PC-9 (cell line): ENCODE measurements at regions not wholly inside any gene's neighbourhood (a gene's known extent, or its start where the extent isn't known, plus 50 kb on each side); places are given as distances from the start of the nearest gene placed in this dataset.
A peak's percentile ranks its signal among the peaks of the same experiment; 100 is the strongest.

Source experiments
- BruUV-seq: library from RNA; stranded (reverse); fragments of 400-500 nt; replicated peaks from 2 replicates; lab custom pipeline; 2021; lab: Mats Ljungman, UMichigan
- CTCF ChIA-PET: fragments of 300-600 bp; sonication (Branson Sonifier 250); formaldehyde crosslinking; loops from one replicate; lab custom pipeline; 2022; ENCODE audit warnings: antibody characterized with exemption; lab: Charles Lee
- POLR2A ChIA-PET: fragments of 300-600 bp; sonication (Branson Sonifier 250); formaldehyde crosslinking; loops from one replicate; lab custom pipeline; 2022; ENCODE audit warnings: antibody characterized with exemption; ENCODE audit not compliant: unreplicated experiment; lab: Charles Lee
- DNase-seq, 2 experiments: peaks; one replicate each; pipeline versions ENCODE4 v3.0.0 to v3.0.0-alpha.2; 2015 to 2022; ENCODE audit warnings: mixed read lengths in 1 of 2
- H2AFZ ChIP-seq: fragments of 200-600 bp; sonication (generic); 2 replicates; pipeline ENCODE4 v1.8.1; 2017; ENCODE audit warnings: antibody characterized with exemption
- H3F3A ChIP-seq: fragments of 200-600 bp; sonication (generic); 2 replicates; pipeline ENCODE4 v1.8.1; 2017; ENCODE audit warnings: antibody characterized with exemption, mild to moderate bottlenecking, low read depth; ENCODE audit not compliant: insufficient read depth
- H3K27ac ChIP-seq: fragments of 200-600 bp; sonication (generic); 2 replicates; pipeline ENCODE4 v1.6.1; 2016; ENCODE audit warnings: mixed run types
- H3K27me3 ChIP-seq: fragments of 200-600 bp; sonication (generic); 2 replicates; pipeline ENCODE4 v1.6.1; 2016; ENCODE audit warnings: low read depth, mixed run types; ENCODE audit not compliant: insufficient read depth
- H3K36me3 ChIP-seq: fragments of 200-600 bp; sonication (generic); 2 replicates; pipeline ENCODE4 v1.6.1; 2016; ENCODE audit warnings: low read depth, mixed run types
- H3K4me1 ChIP-seq: fragments of 200-600 bp; sonication (generic); replicated peaks from 2 replicates; pipeline ENCODE4 v1.6.1; 2016; ENCODE audit warnings: mixed run types; ENCODE audit not compliant: insufficient read depth
- H3K4me2 ChIP-seq: fragments of 200-600 bp; sonication (generic); 2 replicates; pipeline ENCODE4 v1.6.1; 2017; ENCODE audit warnings: mixed run types
- H3K4me3 ChIP-seq: fragments of 200-600 bp; sonication (generic); 2 replicates; pipeline ENCODE4 v1.6.1; 2016; ENCODE audit warnings: mixed run types
- H3K79me2 ChIP-seq: fragments of 200-600 bp; sonication (generic); 2 replicates; pipeline ENCODE4 v1.6.1; 2017; ENCODE audit warnings: low read depth, mixed run types
- H3K9me2 ChIP-seq: fragments of 200-600 bp; sonication (generic); 2 replicates; pipeline ENCODE4 v1.8.1; 2017; ENCODE audit warnings: mild to moderate bottlenecking; ENCODE audit not compliant: insufficient read depth
- H3K9me3 ChIP-seq: fragments of 200-600 bp; sonication (generic); 2 replicates; pipeline ENCODE4 v1.8.1; 2016; ENCODE audit warnings: low read depth; ENCODE audit not compliant: insufficient read depth
- H4K20me1 ChIP-seq: fragments of 200-600 bp; sonication (generic); 2 replicates; pipeline ENCODE4 v1.8.1; 2017; ENCODE audit not compliant: insufficient read depth
- CTCF ChIP-seq: fragments of 200-600 bp; sonication (generic); conservative IDR thresholded peaks from 2 replicates; pipeline ENCODE4 v1.6.1; 2017; ENCODE audit warnings: mixed run types, antibody characterized with exemption, mild to moderate bottlenecking, moderate library complexity
- EZH2 ChIP-seq: fragments of 200-600 bp; sonication (generic); IDR thresholded peaks from 2 replicates; pipeline ENCODE4 v1.8.0; 2017; ENCODE audit warnings: antibody characterized with exemption, low read depth
- intact Hi-C: fragments of 100-400 bp; cut with micrococcal nuclease; formaldehyde crosslinking; loops from one replicate; pipeline ENCODE4 v1.10.0; 2022; ENCODE audit not compliant: unreplicated experiment

- H3K79me2 ChIP-seq, result no peaks in the 10 kb centered on the region
- H3K4me1 ChIP-seq, result no peaks in the 10 kb centered on the region
- no TSS peak for BruUV-seq
- ChIA-PET POLR2A (no interaction called here), CTCF (no interaction called here)
- no peak for TF ChIP-seq EZH2
- no peak for TF ChIP-seq CTCF
- no peak overlapping the region for H3K4me3 ChIP-seq
- no peaks in the 10 kb centered on the region for H3K9me2 ChIP-seq
- peak in 1 of 2 experiments; percentile 40 for DNase-seq
- H3F3A ChIP-seq, result no peaks in the 10 kb centered on the region
- peaks cover 14% of the 10 kb centered on the region; the same call in 1 of the 2 replicates for H3K9me3 ChIP-seq
- H3K36me3 ChIP-seq, result no peaks in the 10 kb centered on the region
- H3K27me3 ChIP-seq, result no peaks in the 10 kb centered on the region
- H2AFZ ChIP-seq, result no peak overlapping the region
- H3K4me2 ChIP-seq, result no peak overlapping the region
- H4K20me1 ChIP-seq, result no peaks in the 10 kb centered on the region
- H3K27ac ChIP-seq, result no peak overlapping the region
- intact Hi-C loops, result no loop called here
Observed at GRCh38 chr1:61561666-61562065, 163.3 kb downstream of the TM2D1 start.

GRCh38 chr1:61560385-61560784 lies 164.6 kb downstream of the TM2D1 start:
- Histone ChIP-seq H3K79me2 (no peaks in the 10 kb centered on the region), H3K27ac (no peak overlapping the region), H4K20me1 (no peaks in the 10 kb centered on the region), H3K9me2 (no peaks in the 10 kb centered on the region), H3K4me3 (no peak overlapping the region), H3K27me3 (no peaks in the 10 kb centered on the region), H2AFZ (no peak overlapping the region), H3K9me3 (peaks cover 5% of the 10 kb centered on the region; the same call in 1 of the 2 replicates), H3K4me1 (no peaks in the 10 kb centered on the region), H3K4me2 (no peak overlapping the region), H3F3A (no peaks in the 10 kb centered on the region), H3K36me3 (no peaks in the 10 kb centered on the region)
- ChIA-PET POLR2A (no interaction called here), CTCF (no interaction called here)
- no peak for DNase-seq
- no TSS peak for BruUV-seq
- no peak for TF ChIP-seq EZH2
- TF ChIP-seq CTCF, result no peak
- intact Hi-C loops, result no loop called here

GRCh38 chr1:61556631-61557030 lies 168.3 kb downstream of the TM2D1 start:
- ChIA-PET CTCF (no interaction called here), POLR2A (no interaction called here)
- H3K9me2 ChIP-seq, result no peaks in the 10 kb centered on the region
- no peaks in the 10 kb centered on the region for H3K79me2 ChIP-seq
- no peaks in the 10 kb centered on the region for H3K9me3 ChIP-seq
- H3K27me3 ChIP-seq, result no peaks in the 10 kb centered on the region
- no peak overlapping the region for H3K27ac ChIP-seq
- H2AFZ ChIP-seq, result no peak overlapping the region
- H3K4me2 ChIP-seq, result no peak overlapping the region
- TF ChIP-seq EZH2 (no peak), CTCF (no peak)
- no peaks in the 10 kb centered on the region for H3F3A ChIP-seq
- no TSS peak for BruUV-seq
- intact Hi-C loops, result no loop called here
- H3K36me3 ChIP-seq, result no peaks in the 10 kb centered on the region
- no peak overlapping the region for H3K4me3 ChIP-seq
- H3K4me1 ChIP-seq, result no peaks in the 10 kb centered on the region
- DNase-seq, result no peak
- no peaks in the 10 kb centered on the region for H4K20me1 ChIP-seq
